GM23338 (cell line): ENCODE measurements at regions not wholly inside any gene's neighbourhood (a gene's known extent, or its start where the extent isn't known, plus 50 kb on each side); places are given as distances from the start of the nearest gene placed in this dataset.
A peak's percentile ranks its signal among the peaks of the same experiment; 100 is the strongest.

Experiments
- ATAC-seq: fragments of 200-7000 bp; cut with Tn5 transposase; 3 replicates; pipeline ENCODE4 v1.9.1; 2020
- DNase-seq: peaks from one replicate; pipeline ENCODE4 v3.0.0-alpha.2; 2015; ENCODE audit warnings: low spot score
- H2AFZ ChIP-seq: fragments of 200-600 bp; sonication (generic); 2 replicates; pipeline ENCODE4 v1.8.0; 2016; ENCODE audit warnings: antibody characterized with exemption, mild to moderate bottlenecking, moderate library complexity
- H3F3A ChIP-seq: fragments of 200-600 bp; sonication (generic); replicated peaks from 2 replicates; pipeline ENCODE4 v1.8.0; 2017; ENCODE audit warnings: antibody characterized with exemption, mixed run types, low read depth
- H3K27ac ChIP-seq: fragments of 200-600 bp; sonication (generic); 2 replicates; pipeline ENCODE4 v1.6.1; 2016; ENCODE audit warnings: low read depth
- H3K27me3 ChIP-seq: fragments of 200-600 bp; sonication (generic); 2 replicates; pipeline ENCODE4 v1.8.0; 2016; ENCODE audit warnings: mild to moderate bottlenecking, mixed run types, moderate library complexity; ENCODE audit not compliant: insufficient read depth
- H3K36me3 ChIP-seq: fragments of 200-600 bp; sonication (generic); 2 replicates; pipeline ENCODE4 v1.8.0; 2016; ENCODE audit warnings: mild to moderate bottlenecking; ENCODE audit not compliant: insufficient read depth
- H3K4me1 ChIP-seq: fragments of 200-600 bp; sonication (generic); 2 replicates; pipeline ENCODE4 v1.8.0; 2016; ENCODE audit warnings: mild to moderate bottlenecking, moderate library complexity; ENCODE audit not compliant: insufficient read depth
- H3K4me2 ChIP-seq: fragments of 200-600 bp; sonication (generic); 2 replicates; pipeline ENCODE4 v1.7.1; 2017; ENCODE audit warnings: mixed run types
- H3K4me3 ChIP-seq: fragments of 200-600 bp; sonication (generic); 2 replicates; pipeline ENCODE4 v1.6.1; 2016; ENCODE audit warnings: mixed run types
- H3K79me2 ChIP-seq: fragments of 200-600 bp; sonication (generic); replicated peaks from 2 replicates; pipeline ENCODE4 v1.8.0; 2017; ENCODE audit warnings: mild to moderate bottlenecking; ENCODE audit not compliant: insufficient read depth
- H3K9me2 ChIP-seq: fragments of 200-600 bp; sonication (generic); 2 replicates; pipeline ENCODE4 v1.8.0; 2017; ENCODE audit not compliant: insufficient read depth
- H4K20me1 ChIP-seq: fragments of 200-600 bp; sonication (generic); replicated peaks from 2 replicates; pipeline ENCODE4 v1.8.0; 2017; ENCODE audit warnings: mild to moderate bottlenecking; ENCODE audit not compliant: insufficient read depth
- H3K27ac Mint-ChIP-seq: 2 replicates; pipeline ENCODE4 v1.8.0; 2020; ENCODE audit warnings: inconsistent platforms, mild to moderate bottlenecking, moderate library complexity, mixed read lengths
- H3K27me3 Mint-ChIP-seq: 3 replicates; pipeline ENCODE4 v1.8.0; 2022; ENCODE audit warnings: low read depth, mild to moderate bottlenecking, moderate library complexity, mixed read lengths, inconsistent platforms; ENCODE audit not compliant: insufficient read depth, poor library complexity
- H3K36me3 Mint-ChIP-seq: 3 replicates; pipeline ENCODE4 v1.8.0; 2021; ENCODE audit warnings: low read depth, mild to moderate bottlenecking, inconsistent platforms, moderate library complexity, mixed read lengths
- H3K4me1 Mint-ChIP-seq: 3 replicates; pipeline ENCODE4 v1.8.0; 2020; ENCODE audit warnings: mild to moderate bottlenecking, inconsistent platforms, mixed read lengths
- H3K4me3 Mint-ChIP-seq: 3 replicates; pipeline ENCODE4 v1.8.0; 2021; ENCODE audit warnings: moderate library complexity, mild to moderate bottlenecking, inconsistent platforms, mixed read lengths
- H3K9me3 Mint-ChIP-seq: 3 replicates; pipeline ENCODE4 v1.8.0; 2020; ENCODE audit warnings: moderate library complexity, mild to moderate bottlenecking, inconsistent platforms, mixed read lengths
- CREB1 ChIP-seq: fragments of 250-450 bp; sonication (Bioruptor Pico); IDR thresholded peaks from 2 replicates; pipeline ENCODE4 v1.5.0; 2020; ENCODE audit warnings: low read depth, mild to moderate bottlenecking, moderate library complexity
- EZH2 ChIP-seq: fragments of 200-600 bp; sonication (generic); IDR thresholded peaks from one replicate; pipeline ENCODE4 v1.8.0; 2017; ENCODE audit warnings: antibody characterized with exemption, mild to moderate bottlenecking, low read depth; ENCODE audit not compliant: unreplicated experiment
- EZH2phosphoT487 ChIP-seq: fragments of 200-600 bp; sonication (generic); IDR thresholded peaks from one replicate; pipeline ENCODE4 v1.8.1; 2018; ENCODE audit warnings: antibody characterized with exemption; ENCODE audit not compliant: unreplicated experiment
- JUNB ChIP-seq: IDR thresholded peaks from one replicate; pipeline ENCODE4 v1.6.1; 2016; ENCODE audit warnings: antibody characterized with exemption; ENCODE audit not compliant: unreplicated experiment
- POLR2AphosphoS5 ChIP-seq: IDR thresholded peaks from 2 replicates; pipeline ENCODE4 v1.6.1; 2016; ENCODE audit warnings: antibody characterized with exemption, low read depth
- STAT1 ChIP-seq: IDR thresholded peaks from one replicate; pipeline ENCODE4 v1.6.1; 2016; ENCODE audit warnings: antibody characterized with exemption; ENCODE audit not compliant: unreplicated experiment
- ZNF114 ChIP-seq: fragments of 250-450 bp; sonication (Bioruptor Pico); IDR thresholded peaks from 2 replicates; pipeline ENCODE4 v1.5.0; 2020; ENCODE audit warnings: mild to moderate bottlenecking, moderate library complexity
- ZNF331 ChIP-seq: fragments of 250-450 bp; sonication (Bioruptor Pico); IDR thresholded peaks from 2 replicates; pipeline ENCODE4 v1.5.0; 2020; ENCODE audit warnings: low read depth, mild to moderate bottlenecking, moderate library complexity
- TF ChIP-seq, protein P1 (sequence below), 2 experiments: fragments of 200-600 bp in 1 of 2; sonication (generic) in 1 of 2; conservative IDR thresholded peaks; 2 replicates each; pipeline versions ENCODE4 v1.5.1 to v1.6.1; 2016 to 2017; ENCODE audit warnings: antibody characterized with exemption in 2 of 2, low read depth in 2 of 2, mild to moderate bottlenecking in 2 of 2, moderate library complexity in 1 of 2
- TF ChIP-seq, protein P2 (sequence below): fragments of 250-450 bp; sonication (Bioruptor Pico); IDR thresholded peaks from 2 replicates; pipeline ENCODE4 v1.5.0; 2020; ENCODE audit warnings: mild to moderate bottlenecking, moderate library complexity

DNA sequence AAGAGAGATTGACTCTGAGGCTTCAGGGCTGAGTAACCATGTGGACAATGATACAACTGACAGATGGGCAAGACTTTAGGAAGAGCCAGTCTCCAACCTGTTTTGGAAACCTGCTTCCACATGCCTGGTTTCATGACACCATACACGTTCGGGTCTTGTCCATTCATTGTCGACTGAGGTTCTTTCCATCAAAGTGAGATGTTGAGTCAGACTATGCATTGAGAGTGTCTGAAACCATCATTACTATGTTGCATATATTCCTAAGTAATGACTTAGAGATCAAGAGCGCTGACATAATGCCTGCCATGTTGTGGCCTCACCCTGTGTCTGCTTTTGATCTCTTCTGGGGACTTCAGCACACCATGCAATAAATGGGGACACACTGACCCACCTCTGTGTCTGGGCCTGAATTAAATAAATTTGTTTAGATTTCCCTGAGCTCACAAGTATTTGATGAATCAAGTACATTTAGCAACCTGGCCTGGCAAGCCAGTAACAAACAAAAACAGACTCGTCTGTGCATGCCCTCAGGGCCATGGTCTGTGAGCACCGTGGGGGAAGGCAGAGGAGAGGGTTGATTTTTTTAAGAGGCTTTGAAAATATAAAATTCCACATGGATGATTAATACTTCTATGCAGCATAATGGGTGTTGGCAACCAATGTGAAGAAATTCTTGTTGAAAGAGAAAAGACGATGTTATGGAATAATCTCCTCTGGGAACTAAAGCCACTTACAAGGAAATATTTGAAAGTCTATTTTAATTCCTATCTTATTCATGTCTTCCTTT lies 49.9 kb upstream of the UBAC2 start:
- Histone ChIP-seq H3K9me2 (0 out of 2 replicates have a peak, but pooled peaks cover 12% of the 10 kb centered on the region), H3K4me2 (no peak overlapping the region), H3F3A (no peaks in the 10 kb centered on the region), H3K4me1 (no peaks in the 10 kb centered on the region), H4K20me1 (no peaks in the 10 kb centered on the region), H3K4me3 (no peak overlapping the region), H3K36me3 (no peaks in the 10 kb centered on the region), H2AFZ (0 out of 2 replicates have a peak overlapping the region, but pooled peaks have one; percentile 19), H3K27ac (no peak overlapping the region), H3K27me3 (no peaks in the 10 kb centered on the region), H3K79me2 (no peaks in the 10 kb centered on the region)
- no peak for DNase-seq
- Mint-ChIP-seq H3K4me1 (no peaks in the 10 kb centered on the region), H3K36me3 (no peaks in the 10 kb centered on the region), H3K9me3 (no peaks in the 10 kb centered on the region; the same call in 2 of the 3 replicates), H3K27ac (0 out of 2 replicates have a peak overlapping the region, but pooled peaks have one; percentile 28), H3K27me3 (peaks cover 1% of the 10 kb centered on the region), H3K4me3 (no peak overlapping the region)
- ATAC-seq = no peak
- TF ChIP-seq EZH2 (no peak), CREB1 (CRISPR knock-in tag) (no peak), JUNB (no peak), ZNF331 (CRISPR knock-in tag) (no peak), EZH2phosphoT487 (no peak), STAT1 (no peak), ZNF114 (CRISPR knock-in tag) (no peak), POLR2AphosphoS5 (no peak)
- TF ChIP-seq, protein P1, sequence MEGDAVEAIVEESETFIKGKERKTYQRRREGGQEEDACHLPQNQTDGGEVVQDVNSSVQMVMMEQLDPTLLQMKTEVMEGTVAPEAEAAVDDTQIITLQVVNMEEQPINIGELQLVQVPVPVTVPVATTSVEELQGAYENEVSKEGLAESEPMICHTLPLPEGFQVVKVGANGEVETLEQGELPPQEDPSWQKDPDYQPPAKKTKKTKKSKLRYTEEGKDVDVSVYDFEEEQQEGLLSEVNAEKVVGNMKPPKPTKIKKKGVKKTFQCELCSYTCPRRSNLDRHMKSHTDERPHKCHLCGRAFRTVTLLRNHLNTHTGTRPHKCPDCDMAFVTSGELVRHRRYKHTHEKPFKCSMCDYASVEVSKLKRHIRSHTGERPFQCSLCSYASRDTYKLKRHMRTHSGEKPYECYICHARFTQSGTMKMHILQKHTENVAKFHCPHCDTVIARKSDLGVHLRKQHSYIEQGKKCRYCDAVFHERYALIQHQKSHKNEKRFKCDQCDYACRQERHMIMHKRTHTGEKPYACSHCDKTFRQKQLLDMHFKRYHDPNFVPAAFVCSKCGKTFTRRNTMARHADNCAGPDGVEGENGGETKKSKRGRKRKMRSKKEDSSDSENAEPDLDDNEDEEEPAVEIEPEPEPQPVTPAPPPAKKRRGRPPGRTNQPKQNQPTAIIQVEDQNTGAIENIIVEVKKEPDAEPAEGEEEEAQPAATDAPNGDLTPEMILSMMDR (conservative IDR thresholded peaks at IDR 0.05; ENCODE audit: low read depth in 2 of 2) = no peak
- TF ChIP-seq, protein P2, sequence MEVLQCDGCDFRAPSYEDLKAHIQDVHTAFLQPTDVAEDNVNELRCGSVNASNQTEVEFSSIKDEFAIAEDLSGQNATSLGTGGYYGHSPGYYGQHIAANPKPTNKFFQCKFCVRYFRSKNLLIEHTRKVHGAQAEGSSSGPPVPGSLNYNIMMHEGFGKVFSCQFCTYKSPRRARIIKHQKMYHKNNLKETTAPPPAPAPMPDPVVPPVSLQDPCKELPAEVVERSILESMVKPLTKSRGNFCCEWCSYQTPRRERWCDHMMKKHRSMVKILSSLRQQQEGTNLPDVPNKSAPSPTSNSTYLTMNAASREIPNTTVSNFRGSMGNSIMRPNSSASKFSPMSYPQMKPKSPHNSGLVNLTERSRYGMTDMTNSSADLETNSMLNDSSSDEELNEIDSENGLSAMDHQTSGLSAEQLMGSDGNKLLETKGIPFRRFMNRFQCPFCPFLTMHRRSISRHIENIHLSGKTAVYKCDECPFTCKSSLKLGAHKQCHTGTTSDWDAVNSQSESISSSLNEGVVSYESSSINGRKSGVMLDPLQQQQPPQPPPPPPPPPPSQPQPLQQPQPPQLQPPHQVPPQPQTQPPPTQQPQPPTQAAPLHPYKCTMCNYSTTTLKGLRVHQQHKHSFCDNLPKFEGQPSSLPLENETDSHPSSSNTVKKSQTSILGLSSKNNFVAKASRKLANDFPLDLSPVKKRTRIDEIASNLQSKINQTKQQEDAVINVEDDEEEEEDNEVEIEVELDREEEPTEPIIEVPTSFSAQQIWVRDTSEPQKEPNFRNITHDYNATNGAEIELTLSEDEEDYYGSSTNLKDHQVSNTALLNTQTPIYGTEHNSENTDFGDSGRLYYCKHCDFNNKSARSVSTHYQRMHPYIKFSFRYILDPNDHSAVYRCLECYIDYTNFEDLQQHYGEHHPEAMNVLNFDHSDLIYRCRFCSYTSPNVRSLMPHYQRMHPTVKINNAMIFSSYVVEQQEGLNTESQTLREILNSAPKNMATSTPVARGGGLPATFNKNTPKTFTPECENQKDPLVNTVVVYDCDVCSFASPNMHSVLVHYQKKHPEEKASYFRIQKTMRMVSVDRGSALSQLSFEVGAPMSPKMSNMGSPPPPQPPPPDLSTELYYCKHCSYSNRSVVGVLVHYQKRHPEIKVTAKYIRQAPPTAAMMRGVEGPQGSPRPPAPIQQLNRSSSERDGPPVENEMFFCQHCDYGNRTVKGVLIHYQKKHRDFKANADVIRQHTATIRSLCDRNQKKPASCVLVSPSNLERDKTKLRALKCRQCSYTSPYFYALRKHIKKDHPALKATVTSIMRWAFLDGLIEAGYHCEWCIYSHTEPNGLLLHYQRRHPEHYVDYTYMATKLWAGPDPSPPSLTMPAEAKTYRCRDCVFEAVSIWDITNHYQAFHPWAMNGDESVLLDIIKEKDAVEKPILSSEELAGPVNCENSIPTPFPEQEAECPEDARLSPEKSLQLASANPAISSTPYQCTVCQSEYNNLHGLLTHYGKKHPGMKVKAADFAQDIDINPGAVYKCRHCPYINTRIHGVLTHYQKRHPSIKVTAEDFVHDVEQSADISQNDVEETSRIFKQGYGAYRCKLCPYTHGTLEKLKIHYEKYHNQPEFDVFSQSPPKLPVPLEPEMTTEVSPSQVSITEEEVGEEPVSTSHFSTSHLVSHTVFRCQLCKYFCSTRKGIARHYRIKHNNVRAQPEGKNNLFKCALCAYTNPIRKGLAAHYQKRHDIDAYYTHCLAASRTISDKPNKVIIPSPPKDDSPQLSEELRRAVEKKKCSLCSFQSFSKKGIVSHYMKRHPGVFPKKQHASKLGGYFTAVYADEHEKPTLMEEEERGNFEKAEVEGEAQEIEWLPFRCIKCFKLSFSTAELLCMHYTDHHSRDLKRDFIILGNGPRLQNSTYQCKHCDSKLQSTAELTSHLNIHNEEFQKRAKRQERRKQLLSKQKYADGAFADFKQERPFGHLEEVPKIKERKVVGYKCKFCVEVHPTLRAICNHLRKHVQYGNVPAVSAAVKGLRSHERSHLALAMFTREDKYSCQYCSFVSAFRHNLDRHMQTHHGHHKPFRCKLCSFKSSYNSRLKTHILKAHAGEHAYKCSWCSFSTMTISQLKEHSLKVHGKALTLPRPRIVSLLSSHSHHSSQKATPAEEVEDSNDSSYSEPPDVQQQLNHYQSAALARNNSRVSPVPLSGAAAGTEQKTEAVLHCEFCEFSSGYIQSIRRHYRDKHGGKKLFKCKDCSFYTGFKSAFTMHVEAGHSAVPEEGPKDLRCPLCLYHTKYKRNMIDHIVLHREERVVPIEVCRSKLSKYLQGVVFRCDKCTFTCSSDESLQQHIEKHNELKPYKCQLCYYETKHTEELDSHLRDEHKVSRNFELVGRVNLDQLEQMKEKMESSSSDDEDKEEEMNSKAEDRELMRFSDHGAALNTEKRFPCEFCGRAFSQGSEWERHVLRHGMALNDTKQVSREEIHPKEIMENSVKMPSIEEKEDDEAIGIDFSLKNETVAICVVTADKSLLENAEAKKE (CRISPR knock-in tag) = no peak
